ENCODE measurements at regions not wholly inside any gene's neighbourhood (a gene's known extent, or its start where the extent isn't known, plus 50 kb on each side); places are given as distances from the start of the nearest gene placed in this dataset.

DNA sequence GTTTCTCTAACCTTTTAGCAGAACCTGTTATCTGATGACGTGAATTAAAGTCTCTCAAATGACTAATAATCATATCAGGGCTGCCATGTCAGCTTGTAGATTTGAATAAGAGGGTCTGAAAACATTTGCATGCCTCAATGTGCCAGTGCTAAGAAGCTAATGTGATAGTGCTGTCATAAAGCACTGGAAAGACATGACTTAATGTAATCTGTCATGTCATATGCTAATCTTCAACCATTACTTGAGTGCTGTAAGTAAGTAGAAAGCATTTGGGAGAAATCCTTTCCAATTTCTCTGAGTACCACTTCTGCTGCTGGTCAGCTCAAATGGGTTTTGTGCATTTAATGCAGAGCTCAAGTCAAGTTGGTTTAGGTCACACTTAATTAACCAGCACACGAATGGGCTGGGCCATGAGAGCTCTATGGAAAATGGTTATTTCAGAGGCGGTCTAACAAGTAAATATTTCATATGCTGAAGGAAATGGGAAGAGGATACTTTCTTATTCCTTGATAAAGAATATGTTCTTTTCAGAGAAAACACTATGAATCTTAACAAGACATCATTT is 609.2 kb downstream of the LMO4 start:
- no peaks in the 10 kb centered on the region for H3K9me3 ChIP-seq (ENCODE audit: low read depth, low read length, poor library complexity, severe bottlenecking)
- H3K4me3 ChIP-seq (ENCODE audit: low read depth, low read length, poor library complexity, severe bottlenecking) = no peak overlapping the region
- POLR2A ChIA-PET (ENCODE audit: low non-redundant PET) = no interaction called here
- no peaks in the 10 kb centered on the region for H3K27me3 ChIP-seq (replicated peaks; ENCODE audit: insufficient read depth, low read depth, low read length, poor library complexity)
- no TSS peak for BruUV-seq (replicated peaks)
- intact Hi-C loops (cut with micrococcal nuclease; ENCODE audit: unreplicated experiment) = no loop called here
- no peak for TF ChIP-seq EZH2 (IDR thresholded peaks at IDR 0.05; ENCODE audit: borderline replicate concordance, low read depth, low read length, poor library complexity, severe bottlenecking)
- TF ChIP-seq, protein P1, sequence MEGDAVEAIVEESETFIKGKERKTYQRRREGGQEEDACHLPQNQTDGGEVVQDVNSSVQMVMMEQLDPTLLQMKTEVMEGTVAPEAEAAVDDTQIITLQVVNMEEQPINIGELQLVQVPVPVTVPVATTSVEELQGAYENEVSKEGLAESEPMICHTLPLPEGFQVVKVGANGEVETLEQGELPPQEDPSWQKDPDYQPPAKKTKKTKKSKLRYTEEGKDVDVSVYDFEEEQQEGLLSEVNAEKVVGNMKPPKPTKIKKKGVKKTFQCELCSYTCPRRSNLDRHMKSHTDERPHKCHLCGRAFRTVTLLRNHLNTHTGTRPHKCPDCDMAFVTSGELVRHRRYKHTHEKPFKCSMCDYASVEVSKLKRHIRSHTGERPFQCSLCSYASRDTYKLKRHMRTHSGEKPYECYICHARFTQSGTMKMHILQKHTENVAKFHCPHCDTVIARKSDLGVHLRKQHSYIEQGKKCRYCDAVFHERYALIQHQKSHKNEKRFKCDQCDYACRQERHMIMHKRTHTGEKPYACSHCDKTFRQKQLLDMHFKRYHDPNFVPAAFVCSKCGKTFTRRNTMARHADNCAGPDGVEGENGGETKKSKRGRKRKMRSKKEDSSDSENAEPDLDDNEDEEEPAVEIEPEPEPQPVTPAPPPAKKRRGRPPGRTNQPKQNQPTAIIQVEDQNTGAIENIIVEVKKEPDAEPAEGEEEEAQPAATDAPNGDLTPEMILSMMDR (conservative IDR thresholded peaks at IDR 0.05; ENCODE audit: low read depth, low read length) = no peak
- H3K4me1 ChIP-seq (ENCODE audit: insufficient read depth, low read length, poor library complexity, severe bottlenecking) = peaks cover 25% of the 10 kb centered on the region
- CTCF ChIA-PET = no interaction called here
- no peaks in the 10 kb centered on the region for H3K36me3 ChIP-seq (ENCODE audit: insufficient read depth, low read length, poor library complexity, severe bottlenecking)
- no peak overlapping the region for H3K27ac ChIP-seq (ENCODE audit: low read depth, low read length, poor library complexity, severe bottlenecking)
- DNase-seq (ENCODE audit: low spot score) = no peak

DNA sequence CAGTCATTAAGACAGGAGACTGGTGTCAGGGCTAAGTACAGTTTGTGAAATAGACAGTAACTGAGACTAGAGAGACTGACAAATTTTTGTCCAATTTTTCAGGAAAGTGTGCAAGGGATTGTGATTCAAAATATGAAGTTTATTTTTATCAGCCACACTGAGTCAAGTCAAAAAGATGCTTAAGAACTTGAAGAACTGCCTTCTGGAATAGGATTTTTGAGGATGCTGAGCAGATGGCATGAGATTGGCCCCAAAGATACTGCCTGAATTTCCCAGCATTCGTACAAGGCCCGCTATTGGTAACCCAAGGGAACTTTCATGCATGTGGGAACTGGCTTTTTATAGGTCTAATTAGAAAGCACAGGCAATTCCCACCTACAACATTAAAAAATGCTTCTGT is 610.0 kb downstream of the LMO4 start:
- TF ChIP-seq EZH2 (IDR thresholded peaks at IDR 0.05; ENCODE audit: borderline replicate concordance, low read depth, low read length, poor library complexity, severe bottlenecking) = no peak
- TF ChIP-seq, protein P1 (conservative IDR thresholded peaks at IDR 0.05; ENCODE audit: low read depth, low read length) = no peak
- intact Hi-C loops (cut with micrococcal nuclease; ENCODE audit: unreplicated experiment) = no loop called here
- ChIA-PET CTCF (no interaction called here), POLR2A (ENCODE audit: low non-redundant PET) (no interaction called here)
- Histone ChIP-seq H3K4me1 (ENCODE audit: insufficient read depth, low read length, poor library complexity, severe bottlenecking) (peaks cover 25% of the 10 kb centered on the region), H3K27me3 (replicated peaks; ENCODE audit: insufficient read depth, low read depth, low read length, poor library complexity) (no peaks in the 10 kb centered on the region), H3K9me3 (ENCODE audit: low read depth, low read length, poor library complexity, severe bottlenecking) (no peaks in the 10 kb centered on the region), H3K4me3 (ENCODE audit: low read depth, low read length, poor library complexity, severe bottlenecking) (no peak overlapping the region), H3K27ac (ENCODE audit: low read depth, low read length, poor library complexity, severe bottlenecking) (no peak overlapping the region), H3K36me3 (ENCODE audit: insufficient read depth, low read length, poor library complexity, severe bottlenecking) (no peaks in the 10 kb centered on the region)
- no TSS peak for BruUV-seq (replicated peaks)
- DNase-seq (ENCODE audit: low spot score) = no peak

DNA sequence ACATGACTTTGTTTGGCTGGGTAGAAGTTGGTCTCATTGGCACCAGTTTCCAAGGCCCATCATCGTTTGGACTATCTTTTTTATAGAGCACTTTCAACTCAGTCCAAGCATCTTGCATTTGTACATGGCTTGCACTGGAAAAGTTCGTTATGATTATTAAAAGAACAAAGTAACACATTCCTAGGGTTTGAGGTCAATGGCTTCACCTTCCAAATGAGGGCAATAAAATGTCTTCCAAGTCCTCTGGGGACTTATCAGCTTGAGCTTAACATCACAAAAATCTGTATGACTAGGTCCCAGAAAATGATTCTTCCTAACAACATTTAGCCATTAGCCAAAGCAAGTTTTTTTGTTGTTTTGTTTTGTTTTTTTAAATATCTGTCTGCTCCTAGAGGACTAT is 610.8 kb downstream of the LMO4 start:
- Histone ChIP-seq H3K9me3 (ENCODE audit: low read depth, low read length, poor library complexity, severe bottlenecking) (no peaks in the 10 kb centered on the region), H3K27ac (ENCODE audit: low read depth, low read length, poor library complexity, severe bottlenecking) (no peak overlapping the region), H3K4me1 (ENCODE audit: insufficient read depth, low read length, poor library complexity, severe bottlenecking) (peaks cover 25% of the 10 kb centered on the region), H3K27me3 (replicated peaks; ENCODE audit: insufficient read depth, low read depth, low read length, poor library complexity) (no peaks in the 10 kb centered on the region), H3K4me3 (ENCODE audit: low read depth, low read length, poor library complexity, severe bottlenecking) (no peak overlapping the region), H3K36me3 (ENCODE audit: insufficient read depth, low read length, poor library complexity, severe bottlenecking) (no peaks in the 10 kb centered on the region)
- intact Hi-C loops (cut with micrococcal nuclease; ENCODE audit: unreplicated experiment) = no loop called here
- TF ChIP-seq EZH2 (IDR thresholded peaks at IDR 0.05; ENCODE audit: borderline replicate concordance, low read depth, low read length, poor library complexity, severe bottlenecking) = no peak
- TF ChIP-seq, protein P1 (conservative IDR thresholded peaks at IDR 0.05; ENCODE audit: low read depth, low read length) = no peak
- DNase-seq (ENCODE audit: low spot score) = no peak
- ChIA-PET CTCF (no interaction called here), POLR2A (ENCODE audit: low non-redundant PET) (no interaction called here)
- BruUV-seq (replicated peaks) = no TSS peak

Measured in A673 (cell line).